A172 (cell line): ENCODE measurements at regions not wholly inside any gene's neighbourhood (a gene's known extent, or its start where the extent isn't known, plus 50 kb on each side); places are given as distances from the start of the nearest gene placed in this dataset.
"Not testable (repeated sequence)": the region's sequence is repeated elsewhere in the genome, so short reads cannot be mapped to it uniquely, and the experiment has no call there.

Source experiments
- DNase-seq: peaks from one replicate; pipeline ENCODE4 v3.0.0-alpha.2; 2015; ENCODE audit warnings: low spot score

DNA sequence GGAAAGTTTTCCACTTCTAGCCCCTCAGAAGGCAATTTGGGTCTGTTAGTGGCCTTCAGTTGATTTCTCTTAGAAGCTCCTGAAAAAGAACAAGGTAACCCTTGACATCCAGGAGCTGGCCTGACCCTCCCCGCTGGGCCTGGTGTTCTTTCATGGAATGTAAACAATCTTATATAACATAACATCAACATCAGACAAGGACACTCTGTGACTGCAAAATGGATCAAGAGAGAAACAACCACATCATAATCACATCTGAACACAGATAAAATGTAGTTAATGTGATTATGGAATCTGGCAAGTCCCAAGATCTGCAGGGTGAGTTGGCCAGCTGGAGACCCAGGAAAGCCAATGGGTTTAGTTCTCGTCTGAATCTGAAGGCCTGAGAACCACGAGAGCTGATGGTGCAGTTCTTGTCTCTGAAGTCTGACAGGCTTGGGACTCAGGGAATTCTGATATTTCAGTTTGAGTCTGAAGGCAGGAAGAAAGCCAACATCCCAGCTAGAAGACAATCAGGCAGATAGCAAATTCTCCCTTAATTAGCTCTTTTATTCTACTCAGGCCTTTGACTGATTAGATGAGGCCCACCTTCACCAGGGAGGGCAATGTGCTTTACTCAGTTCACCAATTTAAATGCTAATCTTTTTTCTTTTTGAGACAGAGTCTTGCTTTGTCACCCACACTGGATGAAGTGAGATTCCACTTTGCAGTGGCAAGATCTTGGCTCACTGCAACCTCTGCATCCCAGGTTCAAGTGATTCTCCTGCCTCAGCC lies 91.4 kb upstream of the NAMPT start:
- DNase-seq, result no peak

DNA sequence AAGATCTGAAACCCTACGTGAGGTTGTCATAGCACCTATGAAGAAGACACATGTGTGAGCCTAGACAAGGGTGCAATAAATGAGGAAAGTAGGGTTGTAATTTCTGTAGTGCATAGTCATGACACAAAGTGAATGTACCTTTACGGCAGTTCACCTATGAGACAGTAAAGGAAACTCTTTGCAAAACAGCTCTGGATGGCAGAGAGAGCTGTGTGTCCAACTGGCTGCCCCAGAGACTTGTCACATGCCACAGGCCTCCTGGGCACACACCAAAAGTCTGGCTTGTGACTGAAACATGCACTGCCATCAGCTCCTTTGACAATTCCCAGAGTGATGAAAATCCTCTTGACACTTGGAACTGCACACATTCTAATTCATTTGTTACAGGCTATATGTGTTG lies 90.7 kb upstream of the NAMPT start:
- DNase-seq, result no peak

DNA sequence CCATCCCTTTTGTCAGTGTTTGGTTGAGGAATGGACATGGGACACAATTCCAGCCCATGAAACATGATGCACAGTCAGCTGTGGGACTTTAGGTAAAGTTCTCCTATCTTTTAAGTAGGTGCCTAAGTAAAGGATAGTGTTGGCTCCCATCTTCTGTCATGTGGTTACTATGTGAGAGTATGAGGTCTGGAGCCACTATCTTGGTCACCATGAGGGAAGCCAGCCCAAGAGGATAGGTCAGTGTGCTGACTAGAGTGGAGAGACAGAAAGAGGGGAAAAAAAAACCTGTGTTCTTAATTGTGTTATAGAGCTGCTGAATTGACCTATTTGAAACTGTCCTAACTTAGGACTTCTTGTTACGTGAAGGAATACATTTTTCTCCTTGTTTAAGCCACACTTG lies 89.7 kb upstream of the NAMPT start:
- DNase-seq, result no peak

DNA sequence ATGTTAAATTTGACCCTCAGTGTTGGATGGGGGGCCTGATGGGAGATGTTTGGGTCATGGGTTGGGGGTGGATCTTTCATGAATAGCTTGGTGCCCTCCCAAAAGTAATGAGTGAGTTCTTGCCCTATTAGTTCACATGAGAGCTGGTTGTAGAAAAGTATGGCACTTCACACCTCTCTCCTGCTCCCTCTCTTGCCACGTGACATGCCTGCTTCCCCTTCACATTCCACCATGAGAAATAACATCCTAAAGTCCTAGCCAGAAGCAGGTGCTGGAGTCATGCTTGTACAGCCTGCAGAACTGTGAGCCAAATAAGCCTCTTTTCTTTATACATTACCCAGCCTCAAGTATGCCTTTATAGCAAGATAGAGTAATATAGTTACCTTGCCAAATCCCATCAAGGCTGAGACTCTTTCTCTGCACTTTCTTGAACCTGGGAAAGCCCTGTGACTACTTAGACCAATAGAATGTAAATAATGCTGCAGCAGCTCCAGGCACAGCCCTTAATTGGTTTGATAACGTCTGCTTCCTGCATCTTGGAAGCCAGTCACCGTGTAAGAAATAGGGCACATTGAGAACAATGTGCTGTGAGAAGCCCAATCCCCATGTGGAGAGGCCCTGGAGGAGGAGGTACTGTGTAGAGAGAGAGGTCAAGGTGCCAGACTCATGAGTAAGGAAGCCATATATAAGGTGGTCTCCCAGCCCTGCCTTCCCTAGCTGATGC lies 88.0 kb upstream of the NAMPT start:
- DNase-seq, result no peak

DNA sequence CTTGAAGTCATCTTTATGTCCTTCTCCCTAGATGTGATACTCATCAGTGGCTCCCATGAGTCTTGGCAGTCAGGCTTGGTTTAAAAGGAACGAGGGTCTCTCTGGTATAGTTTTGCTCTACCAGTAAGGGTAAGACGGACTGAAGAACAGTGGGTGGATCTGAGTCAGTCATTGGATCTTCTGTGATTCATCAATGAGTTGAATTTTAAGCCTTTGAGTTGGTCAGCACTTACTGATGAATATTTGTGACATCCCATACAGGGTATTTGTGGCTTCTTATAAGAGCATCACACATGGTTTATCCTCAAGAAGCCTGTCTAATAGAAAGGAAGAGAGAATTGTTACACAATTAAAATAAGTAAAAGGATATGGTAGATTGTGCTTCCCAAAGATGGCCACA lies 87.3 kb upstream of the NAMPT start:
- DNase-seq, result no peak

DNA sequence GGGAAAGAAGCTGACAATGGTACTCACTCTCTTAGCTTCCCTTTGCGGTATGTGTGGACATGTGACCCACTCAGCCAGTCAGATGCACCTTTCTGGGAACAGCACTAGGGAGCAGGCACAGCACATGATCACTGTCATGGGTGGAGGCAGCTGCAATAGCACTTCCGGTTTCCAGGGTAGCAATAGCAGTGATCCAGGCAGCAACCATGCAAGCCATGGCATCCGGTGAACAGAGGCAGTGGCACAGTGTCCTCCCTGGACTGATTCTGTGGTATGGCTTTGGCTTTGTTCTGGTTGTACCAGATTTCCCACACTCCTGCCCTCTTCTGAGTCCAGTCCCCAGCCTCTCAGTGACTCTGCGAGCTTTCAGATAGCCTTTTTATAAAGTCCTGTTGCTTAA lies 86.8 kb upstream of the NAMPT start:
- DNase-seq, result no peak

DNA sequence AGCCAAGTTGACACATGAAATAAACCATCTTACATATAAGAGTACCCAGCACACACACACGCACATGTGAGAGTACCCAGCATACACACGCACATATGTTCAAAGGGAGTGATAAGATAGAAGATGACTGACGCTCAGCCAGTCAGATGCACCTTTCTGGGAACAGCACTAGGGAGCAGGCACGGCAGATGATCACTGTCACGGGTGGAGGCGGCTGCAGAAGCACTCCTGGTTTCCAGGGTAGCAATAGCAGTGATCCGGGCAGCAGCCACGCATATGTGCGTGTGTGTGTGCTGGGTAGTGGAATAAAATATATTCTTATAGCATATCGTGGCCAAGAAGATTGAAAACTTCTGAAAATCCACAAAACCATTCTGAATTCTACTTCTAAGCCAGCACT lies 85.8 kb upstream of the NAMPT start:
- no peak for DNase-seq

DNA sequence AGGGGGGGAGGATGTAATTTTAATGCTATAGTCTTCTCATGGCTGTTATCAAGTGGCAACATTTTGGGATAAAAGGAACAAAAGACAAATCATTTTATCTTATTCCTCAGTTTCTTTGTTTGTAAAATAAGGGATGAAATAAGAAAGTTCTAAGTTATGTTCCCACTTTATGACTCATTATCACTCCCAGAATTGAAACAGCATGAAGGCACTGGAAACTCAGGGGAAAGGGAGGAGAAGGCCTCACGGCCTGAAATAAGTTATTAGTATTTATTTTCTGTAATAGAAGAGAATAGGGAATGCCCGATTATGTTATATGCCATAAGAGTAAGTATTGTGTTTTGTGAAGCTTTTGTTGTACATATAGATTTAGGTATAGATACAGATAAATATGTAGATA lies 85.0 kb upstream of the NAMPT start:
- DNase-seq, result no peak

DNA sequence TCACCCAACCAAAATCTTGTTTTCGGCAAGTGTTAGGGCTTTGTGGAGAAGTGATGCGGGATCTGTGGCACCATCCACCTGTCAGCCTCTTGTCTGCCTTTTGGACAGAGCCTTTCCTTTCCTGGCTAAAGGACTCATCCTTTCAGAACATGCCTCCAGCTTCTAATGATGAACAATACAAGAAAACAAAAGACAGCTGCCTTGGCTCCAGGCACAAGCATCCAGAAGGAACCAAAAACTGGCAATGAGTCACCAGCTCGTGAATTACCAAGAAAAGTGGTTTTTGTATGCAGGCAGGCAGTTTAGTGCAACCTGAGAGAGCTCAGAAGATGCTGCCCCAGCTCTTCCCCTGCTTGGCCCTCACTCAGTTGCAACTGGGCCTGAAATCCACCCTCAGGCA lies 84.6 kb upstream of the NAMPT start:
- DNase-seq, result peak; percentile 67

DNA sequence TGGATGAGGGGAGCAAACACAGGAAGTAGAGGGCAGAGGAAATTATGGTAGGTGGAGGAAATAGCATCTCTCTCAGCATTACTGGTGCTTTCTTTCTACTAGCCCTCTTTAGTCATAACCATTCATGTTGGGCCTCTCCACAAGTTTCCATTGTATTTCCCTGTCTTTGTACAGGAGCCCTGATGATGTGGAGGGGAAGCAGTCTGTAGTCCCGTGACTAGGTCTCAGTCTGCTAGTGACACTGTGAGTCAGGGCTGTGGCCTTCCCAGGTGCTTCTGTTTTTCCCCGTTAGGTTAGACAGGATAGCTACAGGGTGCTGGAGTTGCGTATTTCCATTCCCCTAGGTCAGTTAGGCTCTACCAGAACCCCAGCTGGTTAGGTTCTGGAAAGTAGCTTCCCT lies 82.9 kb upstream of the NAMPT start:
- DNase-seq, result no peak

DNA sequence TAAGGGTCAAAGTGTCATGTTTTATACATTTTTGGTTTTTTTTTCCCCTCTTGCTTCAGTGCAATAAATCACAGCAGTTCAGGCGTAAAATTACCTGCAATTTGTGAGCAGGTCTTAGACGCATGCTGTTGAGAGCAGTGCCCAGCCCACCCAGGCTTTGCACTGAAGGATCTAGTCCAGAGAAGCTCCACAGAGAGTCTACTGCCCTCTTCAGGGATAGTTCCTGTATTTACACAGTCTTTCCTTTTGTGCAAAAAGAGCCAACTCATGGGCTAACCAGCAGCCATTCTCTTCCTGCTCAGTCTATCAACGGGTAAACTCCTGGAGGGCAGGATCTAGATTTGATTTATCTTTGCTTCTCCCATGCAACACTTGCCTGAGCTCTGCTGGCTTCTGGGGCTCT lies 82.2 kb upstream of the NAMPT start:
- no peak for DNase-seq

DNA sequence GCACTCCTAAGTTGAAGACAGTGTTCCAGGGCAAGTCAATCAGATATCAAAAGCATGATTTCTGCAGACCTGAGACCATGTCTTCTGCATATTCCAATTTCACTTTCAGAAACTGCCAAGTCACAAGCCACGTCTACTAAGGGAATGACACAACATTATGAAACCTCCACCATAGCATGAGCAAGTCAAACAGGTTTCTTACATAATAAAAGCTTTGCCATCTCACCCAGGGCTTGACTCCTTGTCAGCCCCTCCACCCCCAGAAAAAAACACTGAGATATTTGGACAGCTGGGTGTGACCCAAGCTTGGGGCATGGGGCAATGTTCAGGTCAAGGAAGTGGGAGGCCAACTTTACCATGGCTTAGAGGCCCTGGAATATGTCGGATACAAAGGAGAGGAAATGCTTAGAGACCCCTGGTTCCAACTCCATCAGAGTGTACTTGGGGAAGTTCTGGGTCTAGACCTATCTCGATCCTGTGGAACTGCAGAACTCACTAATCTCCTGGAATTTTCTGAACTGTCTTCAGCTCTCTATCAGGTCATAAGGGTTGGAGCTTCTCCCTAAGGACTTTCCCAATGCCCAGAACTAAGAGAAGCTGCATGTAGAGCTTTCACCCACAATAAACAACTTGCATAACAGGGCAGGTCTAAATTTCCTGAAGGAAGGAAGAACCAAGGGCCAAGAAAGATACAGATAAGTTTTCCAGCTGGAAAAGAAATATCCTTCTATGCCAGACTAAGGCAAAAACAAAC lies 80.6 kb upstream of the NAMPT start:
- no peak for DNase-seq

DNA sequence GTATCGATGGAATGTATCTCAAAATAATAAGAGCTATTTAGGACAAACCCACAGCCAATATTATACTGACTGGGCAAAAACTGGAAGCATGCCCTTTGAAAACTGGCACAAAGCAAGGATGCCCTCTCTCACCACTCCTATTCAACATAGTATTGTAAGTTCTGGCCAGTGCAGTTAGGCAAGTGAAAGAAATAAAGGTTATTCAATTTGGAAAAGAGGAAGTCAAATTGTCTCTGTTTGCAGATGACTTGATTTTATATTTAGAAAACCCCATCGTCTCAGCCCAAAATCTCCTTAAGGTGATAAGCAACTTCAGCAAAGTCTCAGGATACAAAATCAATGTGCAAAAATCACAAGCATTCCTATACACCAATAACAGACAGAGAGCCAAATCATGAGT lies 77.7 kb upstream of the NAMPT start:
- not testable (repeated sequence) for DNase-seq

DNA sequence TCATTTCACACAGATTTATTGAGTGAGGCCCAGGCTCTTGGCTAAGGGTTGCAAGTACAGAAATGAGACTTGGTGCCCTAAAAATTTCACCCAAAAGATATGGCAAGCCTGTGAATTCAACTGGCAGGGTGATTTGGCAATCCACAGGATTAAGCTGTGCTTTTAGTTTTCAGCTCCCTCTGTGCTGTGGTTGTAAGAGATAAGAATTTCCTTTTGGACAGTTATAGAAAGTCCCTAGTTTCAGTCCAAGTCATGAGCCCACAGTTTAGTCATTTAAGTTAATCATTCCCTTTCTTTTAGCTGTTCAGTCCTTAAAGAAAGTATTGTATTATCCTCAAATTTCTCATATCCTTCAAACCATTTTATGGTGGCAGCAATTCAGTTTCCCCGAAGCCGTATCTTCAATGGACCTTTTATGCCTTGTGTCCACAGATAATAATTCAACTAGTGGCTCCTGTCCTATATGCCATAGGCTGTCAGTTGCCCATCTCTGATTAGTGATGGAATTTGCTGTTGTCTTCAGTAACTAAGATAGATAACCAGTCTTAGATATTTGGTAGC lies 73.4 kb upstream of the NAMPT start:
- peak; percentile 67 for DNase-seq

DNA sequence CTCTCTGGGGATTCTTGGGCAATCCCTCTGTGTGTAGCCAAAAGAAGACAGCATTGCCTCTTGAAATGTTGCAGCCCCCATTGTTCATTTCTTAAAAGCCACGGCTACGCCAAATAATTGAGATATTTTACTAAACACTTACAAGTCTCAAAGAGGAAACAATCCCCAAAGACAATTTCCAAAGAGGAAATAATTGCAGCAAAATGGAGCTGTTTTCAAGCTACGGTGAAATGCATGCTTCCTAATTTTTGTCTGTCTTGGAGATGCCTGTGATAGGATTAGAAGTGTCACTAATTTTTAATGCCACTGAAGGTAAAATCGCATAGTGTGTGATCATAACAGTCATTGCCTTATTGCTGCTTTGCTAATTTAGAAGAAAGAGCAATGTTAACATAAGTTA lies 72.9 kb upstream of the NAMPT start:
- no peak for DNase-seq

DNA sequence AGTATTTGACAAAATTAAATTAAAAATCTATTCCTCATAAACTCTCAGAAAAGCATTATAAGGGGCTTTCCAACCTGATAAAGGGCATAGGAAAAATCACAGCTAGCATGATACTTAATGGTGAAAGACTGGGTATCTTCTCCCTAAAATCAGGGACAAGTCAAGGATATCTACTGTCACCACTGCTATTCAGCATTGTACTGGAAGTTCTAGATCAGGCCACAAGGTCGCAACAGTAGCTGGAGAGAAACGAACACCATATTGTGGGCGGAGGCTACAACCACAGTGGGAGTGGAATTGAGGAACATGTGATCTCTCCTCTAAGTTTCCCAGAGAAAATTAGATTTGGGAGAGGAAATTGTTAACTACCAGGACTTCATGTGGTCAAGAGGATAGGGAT lies 70.0 kb upstream of the NAMPT start:
- DNase-seq, result no peak

DNA sequence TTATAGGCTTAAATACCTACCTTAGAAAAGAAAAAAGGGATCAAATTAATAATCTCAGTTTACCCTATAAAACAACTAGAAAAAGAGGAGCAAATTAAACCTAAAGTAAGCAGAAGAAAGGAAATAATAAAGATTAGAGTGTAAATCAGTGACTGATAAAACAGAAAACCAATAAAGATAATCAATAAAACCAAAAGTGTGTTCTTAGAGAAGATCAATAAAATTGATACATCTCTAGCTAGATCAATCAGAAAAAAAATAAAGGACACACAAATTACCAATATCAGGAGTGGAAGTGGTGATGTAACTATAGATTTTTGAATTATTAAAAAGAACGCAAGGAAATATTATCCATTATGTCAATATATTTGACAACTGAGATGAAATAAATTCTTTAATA lies 69.2 kb upstream of the NAMPT start:
- no peak for DNase-seq

DNA sequence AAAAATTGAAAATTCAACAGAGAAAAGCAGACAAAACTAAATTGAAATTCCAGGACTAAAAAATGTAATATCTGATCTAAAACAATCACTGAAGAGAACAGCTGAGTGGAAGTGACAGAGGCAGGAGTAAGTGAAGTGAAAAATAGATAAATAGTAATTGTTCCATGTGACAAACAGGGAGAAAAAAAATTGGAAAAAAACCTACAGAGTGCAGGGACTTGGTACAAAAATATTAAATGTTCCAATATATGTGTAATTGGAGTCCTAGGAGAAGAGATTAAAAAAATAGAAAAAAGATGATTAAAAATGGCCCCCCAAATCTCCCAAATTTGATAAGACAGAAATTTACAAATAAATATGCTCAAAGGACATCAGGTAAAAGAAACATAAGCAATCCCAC lies 63.4 kb upstream of the NAMPT start:
- DNase-seq, result no peak

DNA sequence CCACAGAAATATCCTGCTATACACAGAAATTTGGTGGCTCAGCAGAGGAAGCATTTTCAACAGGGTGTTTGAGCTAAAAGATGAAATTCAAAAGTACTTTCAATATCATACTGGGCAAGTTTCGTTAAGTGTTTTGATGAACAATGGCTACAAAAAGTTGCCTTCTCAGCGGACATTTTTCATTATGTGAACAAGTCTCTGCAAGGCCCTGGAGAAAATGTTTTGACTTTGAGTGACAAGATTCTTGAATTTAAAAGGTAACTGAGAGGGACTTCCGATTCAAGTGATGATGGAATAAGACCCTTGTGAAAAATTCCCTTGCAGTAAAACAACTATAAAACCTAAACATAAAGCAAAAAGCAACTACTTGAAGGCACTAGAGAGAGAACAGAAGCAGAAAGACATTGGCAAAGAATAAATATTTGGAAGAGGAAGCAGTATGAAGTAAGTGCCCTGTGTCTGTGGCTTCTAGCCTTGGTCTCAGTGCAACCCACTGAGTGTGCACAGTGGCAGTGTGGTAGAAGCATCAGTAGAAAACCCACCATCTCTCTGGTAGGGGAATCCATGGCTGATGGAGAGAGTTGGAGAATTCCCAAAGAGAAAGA lies 62.5 kb upstream of the NAMPT start:
- DNase-seq, result no peak

DNA sequence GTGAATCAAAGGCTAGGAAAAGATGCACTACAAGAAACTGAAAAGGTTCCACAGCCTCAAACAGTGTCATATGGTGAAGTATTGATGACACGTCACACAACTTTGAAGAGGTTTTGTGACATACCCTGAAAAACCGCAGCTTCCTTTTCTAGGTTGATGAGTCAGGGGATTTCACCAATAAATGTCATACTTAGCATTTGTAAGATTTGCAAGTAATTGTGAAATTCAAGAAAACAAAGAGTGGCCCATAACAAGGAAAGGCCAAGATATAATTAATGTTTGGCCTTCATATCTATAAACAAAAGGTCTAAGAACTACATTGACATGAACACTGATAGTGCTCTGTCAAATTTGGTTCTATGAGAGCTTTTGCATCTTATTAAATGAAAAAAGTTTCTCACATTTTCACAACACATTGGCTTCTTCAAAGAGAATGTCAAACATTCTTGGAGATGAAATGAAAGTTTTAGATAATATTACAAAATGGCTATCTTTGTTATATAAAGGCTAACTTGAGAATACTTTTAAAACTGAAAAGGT lies 62.0 kb upstream of the NAMPT start:
- DNase-seq, result peak; percentile 96

DNA sequence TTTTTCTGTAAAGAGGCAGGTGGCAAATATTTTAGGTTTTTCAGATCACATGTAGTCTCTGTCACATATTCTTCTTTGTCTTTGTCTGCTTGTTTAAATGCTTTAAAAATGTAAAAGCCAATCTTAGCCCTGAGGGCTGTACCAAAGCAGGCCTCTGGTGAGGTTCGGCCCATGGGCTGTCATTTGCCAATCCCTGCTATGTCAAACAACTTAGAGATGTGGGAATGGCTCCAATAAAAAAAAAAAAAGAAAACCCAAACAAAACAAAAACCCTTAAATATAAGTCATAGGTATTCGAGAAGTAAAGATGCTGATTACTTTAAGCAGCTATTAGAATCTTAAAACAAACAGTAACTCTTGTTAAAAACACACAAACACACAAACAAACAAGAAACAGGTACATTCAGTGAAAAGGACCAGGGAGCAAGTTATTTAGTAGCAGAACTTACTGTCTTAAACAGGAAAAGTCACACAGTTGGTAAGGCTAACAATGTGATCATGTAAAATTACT lies 61.4 kb upstream of the NAMPT start:
- no peak for DNase-seq
